AG09319 (cell line): ENCODE measurements at regions not wholly inside any gene's neighbourhood (a gene's known extent, or its start where the extent isn't known, plus 50 kb on each side); places are given as distances from the start of the nearest gene placed in this dataset.

Experiments
- DNase-seq: peaks from one replicate; pipeline ENCODE4 v3.0.0-alpha.2; 2010; ENCODE audit warnings: low read depth; ENCODE audit errors: extremely low read depth
- CTCF ChIP-seq: IDR thresholded peaks from 2 replicates; pipeline ENCODE4 v1.5.1; 2011; ENCODE audit warnings: low read depth, mild to moderate bottlenecking, inconsistent platforms, low read length, moderate library complexity

GRCh38 chr1:228938537-228938901, 203.2 kb downstream of the RHOU start:
- DNase-seq: no peak
- TF ChIP-seq CTCF: no peak

- TF ChIP-seq CTCF: no peak
- DNase-seq: no peak
These were observed 203.9 kb downstream of the RHOU start for GRCh38 chr1:228939001-228939691.

GRCh38 chr1:228939881-228940392, 204.7 kb downstream of the RHOU start:
- DNase-seq: no peak
- no peak for TF ChIP-seq CTCF

DNA sequence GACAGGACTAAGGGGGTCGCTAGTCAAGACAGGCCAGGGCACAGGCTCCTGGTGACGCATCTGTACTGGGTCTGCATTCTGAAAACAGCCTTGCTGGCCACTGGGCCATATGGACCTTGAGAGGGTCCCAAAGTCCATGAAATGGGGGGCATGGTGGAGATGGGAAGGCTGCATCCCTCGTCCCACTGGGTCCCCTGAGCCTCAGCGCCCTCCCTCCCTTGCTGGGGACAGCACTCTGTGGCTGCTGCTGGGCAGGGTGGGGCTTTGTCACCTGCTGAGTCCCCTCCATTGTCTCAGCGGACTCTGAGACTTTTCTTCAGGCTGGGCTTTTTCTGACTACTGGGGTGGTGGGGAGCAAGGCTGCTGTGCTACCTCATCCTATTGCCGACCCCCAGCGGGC, 205.2 kb downstream of the RHOU start:
- TF ChIP-seq CTCF: no peak
- no peak for DNase-seq

DNA sequence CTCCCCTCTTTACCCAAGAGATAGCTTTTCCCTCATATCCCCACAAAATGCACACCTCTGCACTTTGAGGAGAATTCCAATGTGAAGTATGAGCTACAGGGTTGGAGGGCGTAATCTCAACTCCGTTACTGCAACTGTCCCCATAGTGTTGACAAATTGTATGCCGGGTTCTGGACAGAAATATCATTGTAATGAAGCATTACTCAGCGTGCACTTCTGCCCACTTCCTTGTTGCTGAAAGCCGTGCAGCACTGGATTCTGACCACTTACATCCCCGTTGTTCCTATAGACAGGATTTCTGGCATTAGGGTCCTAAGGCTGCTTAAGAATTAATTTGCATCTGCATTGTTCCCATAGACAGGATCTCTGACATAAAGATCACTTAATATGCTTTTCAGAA, 205.6 kb downstream of the RHOU start:
- DNase-seq: no peak
- TF ChIP-seq CTCF: no peak

DNA sequence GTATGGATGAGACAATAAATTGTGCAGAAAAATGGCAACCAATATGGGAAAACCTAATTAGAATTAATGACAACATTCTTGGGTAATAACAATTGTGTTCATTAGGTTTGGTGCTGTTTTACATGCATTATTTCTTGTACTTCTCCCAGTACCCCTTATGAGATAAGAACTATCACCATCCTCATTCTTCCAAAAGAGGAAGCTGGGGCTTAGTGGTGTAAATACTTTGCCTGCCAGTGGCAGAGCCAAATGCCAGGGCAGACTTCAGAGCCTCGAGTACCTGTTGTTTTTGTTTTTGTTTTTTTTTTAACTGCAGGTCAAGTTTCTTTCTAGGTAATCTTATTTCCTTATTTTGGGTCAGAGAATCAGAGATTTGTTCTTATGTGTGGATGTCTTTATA, 206.4 kb downstream of the RHOU start:
- DNase-seq: no peak
- TF ChIP-seq CTCF: no peak

GRCh38 chr1:228943436-228943835, 208.2 kb downstream of the RHOU start:
- no peak for TF ChIP-seq CTCF
- DNase-seq: no peak
